PFSK-1 (cell line): ENCODE measurements at regions not wholly inside any gene's neighbourhood (a gene's known extent, or its start where the extent isn't known, plus 50 kb on each side); places are given as distances from the start of the nearest gene placed in this dataset.

ENCODE experiments used
- FOXP2 ChIP-seq: optimal IDR thresholded peaks from 2 replicates; pipeline ENCODE3; 2011; ENCODE audit warnings: borderline replicate concordance, control low read depth, inconsistent platforms; ENCODE audit not compliant: insufficient read depth; ENCODE audit errors: extremely low read length, extremely low read depth
- POLR2AphosphoS5 ChIP-seq: IDR thresholded peaks from 2 replicates; pipeline ENCODE4 v1.6.1; 2012; ENCODE audit warnings: low read depth, mild to moderate bottlenecking, control low read depth, low read length, moderate library complexity
- REST ChIP-seq, 2 experiments: IDR thresholded peaks; 2 replicates each; pipeline versions ENCODE4 v1.6.1 to v1.8.0; 2011 to 2012; ENCODE audit warnings: low read depth in 2 of 2, low read length in 2 of 2, control low read depth in 1 of 2, inconsistent platforms in 1 of 2, mild to moderate bottlenecking in 1 of 2, moderate library complexity in 1 of 2; ENCODE audit not compliant: insufficient read depth in 1 of 2
- SIN3A ChIP-seq: IDR thresholded peaks from 2 replicates; pipeline ENCODE4 v1.6.1; 2012; ENCODE audit warnings: mild to moderate bottlenecking, low read length, moderate library complexity, borderline replicate concordance; ENCODE audit not compliant: insufficient read depth
- TAF1 ChIP-seq: IDR thresholded peaks from 2 replicates; pipeline ENCODE4 v1.6.1; 2012; ENCODE audit warnings: low read length, control low read depth, borderline replicate concordance; ENCODE audit not compliant: insufficient read depth

GRCh38 chr18:30811580-30811979 is 231.0 kb downstream of the DSC3 start:
- TF ChIP-seq POLR2AphosphoS5 (no peak), FOXP2 (no peak), TAF1 (no peak), REST (IDR thresholded peaks at IDR 0.05; ENCODE audit: insufficient read depth in 1 of 2, low read depth in 2 of 2, low read length in 2 of 2) (no peak)

- no peak for TF ChIP-seq TAF1
- no peak for TF ChIP-seq POLR2AphosphoS5
- no peak for TF ChIP-seq FOXP2
- TF ChIP-seq SIN3A: no peak
- no peak for TF ChIP-seq REST (IDR thresholded peaks at IDR 0.05; ENCODE audit: insufficient read depth in 1 of 2, low read depth in 2 of 2, low read length in 2 of 2)
Observed at GRCh38 chr18:30810580-30810979, 232.0 kb downstream of the DSC3 start.

- TF ChIP-seq FOXP2: no peak
- no peak for TF ChIP-seq SIN3A
Observed at GRCh38 chr18:30806823-30807222, 235.7 kb downstream of the DSC3 start.

GRCh38 chr18:30800800-30801199 is 241.7 kb downstream of the DSC3 start:
- no peak for TF ChIP-seq POLR2AphosphoS5
- no peak for TF ChIP-seq FOXP2
- TF ChIP-seq REST (IDR thresholded peaks at IDR 0.05; ENCODE audit: insufficient read depth in 1 of 2, low read depth in 2 of 2, low read length in 2 of 2): no peak
- no peak for TF ChIP-seq SIN3A
- no peak for TF ChIP-seq TAF1

- no peak for TF ChIP-seq SIN3A
- no peak for TF ChIP-seq FOXP2
- TF ChIP-seq REST (IDR thresholded peaks at IDR 0.05; ENCODE audit: insufficient read depth in 1 of 2, low read depth in 2 of 2, low read length in 2 of 2): no peak
- TF ChIP-seq TAF1: no peak
- no peak for TF ChIP-seq POLR2AphosphoS5
Observed at GRCh38 chr18:30792051-30792450, 250.5 kb downstream of the DSC3 start.
